ENCODE measurements at regions not wholly inside any gene's neighbourhood (a gene's known extent, or its start where the extent isn't known, plus 50 kb on each side); places are given as distances from the start of the nearest gene placed in this dataset.
"Not testable (repeated sequence)": the region's sequence is repeated elsewhere in the genome, so short reads cannot be mapped to it uniquely, and the experiment has no call there.

GRCh38 chrX:817759-818300 is 187.2 kb downstream of the SHOX start:
- no peak for TF ChIP-seq CTCF (IDR thresholded peaks at IDR 0.05)
- ATAC-seq (ENCODE audit: low FRiP score) = no peak

GRCh38 chrX:817147-817546 is 186.6 kb downstream of the SHOX start:
- ATAC-seq (ENCODE audit: low FRiP score); DNase-seq (ENCODE audit: low spot score): not testable (repeated sequence)

More at GRCh38 chrX:817759-818300, 187.2 kb downstream of the SHOX start:
- DNase-seq (ENCODE audit: low spot score) = no peak

- ATAC-seq (ENCODE audit: low FRiP score) = no peak
- TF ChIP-seq CTCF (IDR thresholded peaks at IDR 0.05) = no peak
- DNase-seq (ENCODE audit: low spot score) = no peak
Observed at GRCh38 chrX:816411-816810, 185.8 kb downstream of the SHOX start.

- no peak for ATAC-seq (ENCODE audit: low FRiP score)
- no peak for TF ChIP-seq CTCF (IDR thresholded peaks at IDR 0.05)
- DNase-seq (ENCODE audit: low spot score) = no peak
Observed at GRCh38 chrX:810186-810585, 179.6 kb downstream of the SHOX start.

GRCh38 chrX:809081-809480 is 178.5 kb downstream of the SHOX start:
- no peak for ATAC-seq (ENCODE audit: low FRiP score)
- TF ChIP-seq CTCF (IDR thresholded peaks at IDR 0.05) = no peak
- DNase-seq (ENCODE audit: low spot score) = no peak

- DNase-seq (ENCODE audit: low spot score) = no peak
- ATAC-seq (ENCODE audit: low FRiP score) = no peak
- TF ChIP-seq CTCF (IDR thresholded peaks at IDR 0.05) = no peak
Observed at GRCh38 chrX:806586-806985, 176.0 kb downstream of the SHOX start.

GRCh38 chrX:805988-806387 is 175.4 kb downstream of the SHOX start:
- ATAC-seq (ENCODE audit: low FRiP score) = no peak
- TF ChIP-seq CTCF (IDR thresholded peaks at IDR 0.05) = no peak
- DNase-seq (ENCODE audit: low spot score) = no peak

Measured in omental fat pad (tissue), 3 donors.